GM12892 (cell line): ENCODE measurements at regions not wholly inside any gene's neighbourhood (a gene's known extent, or its start where the extent isn't known, plus 50 kb on each side); places are given as distances from the start of the nearest gene placed in this dataset.

ENCODE experiments used
- POLR2A ChIP-seq: IDR thresholded peaks from 2 replicates; pipeline ENCODE4 v1.6.1; 2011; ENCODE audit warnings: low read depth, low read length, control low read depth
- POLR2AphosphoS5 ChIP-seq: IDR thresholded peaks from 2 replicates; pipeline ENCODE4 v1.6.1; 2011; ENCODE audit warnings: low read depth, low read length, control low read depth
- TAF1 ChIP-seq: IDR thresholded peaks from 2 replicates; pipeline ENCODE4 v1.6.1; 2011; ENCODE audit warnings: low read depth, mild to moderate bottlenecking, control low read depth, low read length, borderline replicate concordance

DNA sequence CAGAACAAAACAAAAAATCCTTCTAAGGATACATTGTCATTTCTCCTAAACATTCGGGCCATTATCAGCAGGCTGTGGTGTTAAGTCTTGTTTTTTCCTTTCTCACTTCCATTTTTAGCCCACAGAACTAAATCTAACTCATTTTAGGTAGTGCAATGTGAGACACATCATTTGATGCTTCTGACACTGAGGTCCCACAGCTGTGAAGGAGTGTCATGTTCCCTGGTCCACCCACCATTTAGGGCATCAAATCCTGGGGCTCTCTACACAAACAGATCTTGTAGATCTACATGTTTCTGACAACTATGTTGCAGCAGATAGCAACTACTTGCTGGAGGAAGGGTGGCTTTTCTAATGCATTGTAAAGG lies 232.5 kb upstream of the IGFBP3 start:
- TF ChIP-seq POLR2AphosphoS5 (no peak), POLR2A (no peak), TAF1 (no peak)
